SU-DHL-6 (cell line): ENCODE measurements at regions not wholly inside any gene's neighbourhood (a gene's known extent, or its start where the extent isn't known, plus 50 kb on each side); places are given as distances from the start of the nearest gene placed in this dataset.

Experiments
- H2AFZ ChIP-seq: fragments of 200-600 bp; sonication (generic); 2 replicates; pipeline ENCODE4 v1.6.1; 2014; ENCODE audit warnings: low read depth, mild to moderate bottlenecking, moderate library complexity, mixed read lengths, antibody characterized with exemption, low read length; ENCODE audit not compliant: severe bottlenecking
- H3F3A ChIP-seq: fragments of 200-600 bp; shearing (Covaris generic); 2 replicates; pipeline ENCODE4 v1.6.0; 2016; ENCODE audit warnings: antibody characterized with exemption, mild to moderate bottlenecking; ENCODE audit not compliant: insufficient read depth
- H3K27ac ChIP-seq: fragments of 200-600 bp; sonication (generic); 2 replicates; pipeline ENCODE4 v1.5.1; 2016; ENCODE audit warnings: low read depth, mild to moderate bottlenecking, low read length, moderate library complexity, mixed read lengths
- H3K27me3 ChIP-seq: fragments of 200-600 bp; sonication (generic), shearing (Covaris generic); 2 replicates; pipeline ENCODE4 v1.6.0; 2014; ENCODE audit warnings: mild to moderate bottlenecking, low read length
- H3K36me3 ChIP-seq: fragments of 200-600 bp; sonication (generic); 2 replicates; pipeline ENCODE4 v1.6.1; 2014; ENCODE audit warnings: mild to moderate bottlenecking, low read length, mixed read lengths
- H3K4me2 ChIP-seq: fragments of 300-600, 200-600 bp; shearing (Covaris generic), sonication (generic); 2 replicates; pipeline ENCODE4 v1.6.0; 2014; ENCODE audit warnings: low read length, low read depth, mild to moderate bottlenecking; ENCODE audit not compliant: poor library complexity, severe bottlenecking
- H3K4me3 ChIP-seq: fragments of 200-600 bp; sonication (generic); 2 replicates; pipeline ENCODE4 v1.5.1; 2014; ENCODE audit warnings: antibody characterized with exemption, low read length, mild to moderate bottlenecking, mixed read lengths; ENCODE audit not compliant: insufficient read depth, poor library complexity, severe bottlenecking
- H3K79me2 ChIP-seq: fragments of 200-600 bp; sonication (generic); 2 replicates; pipeline ENCODE4 v1.6.1; 2014; ENCODE audit warnings: mild to moderate bottlenecking, low read length, moderate library complexity; ENCODE audit not compliant: insufficient read depth
- H3K9ac ChIP-seq: fragments of 200-600 bp; sonication (generic); 2 replicates; pipeline ENCODE4 v1.7.0; 2014; ENCODE audit warnings: mild to moderate bottlenecking, low read length
- H3K9me2 ChIP-seq: fragments of 200-600 bp; sonication (generic); replicated peaks from 2 replicates; pipeline ENCODE4 v1.6.1; 2014; ENCODE audit warnings: low read length; ENCODE audit not compliant: insufficient read depth
- H3K9me3 ChIP-seq: fragments of 200-600 bp; sonication (generic); 2 replicates; pipeline ENCODE4 v1.6.1; 2014; ENCODE audit warnings: low read length, mixed read lengths; ENCODE audit not compliant: insufficient read depth
- H4K20me1 ChIP-seq: fragments of 200-600 bp; sonication (generic); 2 replicates; pipeline ENCODE4 v1.6.1; 2014; ENCODE audit warnings: low read depth, mild to moderate bottlenecking, antibody characterized with exemption, low read length, moderate library complexity, mixed read lengths
- CTCF ChIP-seq: fragments of 200-600 bp; sonication (generic); IDR thresholded peaks from one replicate; pipeline ENCODE4 v1.5.1; 2017; ENCODE audit warnings: antibody characterized with exemption, mild to moderate bottlenecking, low read length, moderate library complexity; ENCODE audit not compliant: insufficient read depth, poor library complexity, severe bottlenecking
- EZH2phosphoT487 ChIP-seq: fragments of 200-600 bp; sonication (generic), shearing (Covaris generic); conservative IDR thresholded peaks from 2 replicates; pipeline ENCODE4 v1.6.1; 2018; ENCODE audit warnings: mild to moderate bottlenecking, antibody characterized with exemption, low read length, moderate library complexity, mixed read lengths

GRCh38 chr3:87397211-87397610, 120.8 kb upstream of the POU1F1 start:
- no peaks in the 10 kb centered on the region for H3K27me3 ChIP-seq
- no peaks in the 10 kb centered on the region for H4K20me1 ChIP-seq
- H3K79me2 ChIP-seq = no peaks in the 10 kb centered on the region
- no peak overlapping the region for H3K27ac ChIP-seq
- H3K9me3 ChIP-seq = no peaks in the 10 kb centered on the region
- TF ChIP-seq CTCF (no peak), EZH2phosphoT487 (no peak)
- H2AFZ ChIP-seq = no peak overlapping the region
- H3K9me2 ChIP-seq = no peaks in the 10 kb centered on the region
- H3K36me3 ChIP-seq = no peaks in the 10 kb centered on the region
- H3K4me2 ChIP-seq = no peak overlapping the region
- H3F3A ChIP-seq = no peaks in the 10 kb centered on the region
- no peak overlapping the region for H3K4me3 ChIP-seq
- no peak overlapping the region for H3K9ac ChIP-seq

DNA sequence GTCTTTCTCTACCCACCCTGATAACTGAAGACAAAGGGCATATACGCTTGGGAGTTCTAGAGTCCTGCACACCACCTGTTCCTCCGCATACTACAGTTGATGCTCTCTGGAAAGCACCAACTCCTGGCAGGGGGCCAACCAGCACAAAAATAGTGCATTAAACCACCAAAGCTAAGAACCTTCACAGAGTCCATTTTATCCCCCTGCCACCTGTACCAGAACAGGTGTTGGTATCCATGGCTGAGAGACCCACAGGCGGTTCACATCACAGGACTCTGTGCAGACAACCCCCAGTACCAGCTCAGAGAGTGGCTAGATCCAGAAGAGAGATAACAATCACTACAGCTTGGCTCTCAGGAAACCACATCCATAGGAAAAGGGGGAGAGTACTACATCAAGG, 114.4 kb upstream of the POU1F1 start:
- H3K9me2 ChIP-seq = no peaks in the 10 kb centered on the region
- H3K36me3 ChIP-seq = no peaks in the 10 kb centered on the region
- H3K9ac ChIP-seq = no peak overlapping the region
- no peak overlapping the region for H3K27ac ChIP-seq
- H3K27me3 ChIP-seq = no peaks in the 10 kb centered on the region
- no peak overlapping the region for H2AFZ ChIP-seq
- H3K9me3 ChIP-seq = no peaks in the 10 kb centered on the region
- no peaks in the 10 kb centered on the region for H4K20me1 ChIP-seq
- no peaks in the 10 kb centered on the region for H3K79me2 ChIP-seq
- no peaks in the 10 kb centered on the region for H3F3A ChIP-seq
- no peak overlapping the region for H3K4me3 ChIP-seq
- no peak overlapping the region for H3K4me2 ChIP-seq
- TF ChIP-seq CTCF = no peak
- no peak for TF ChIP-seq EZH2phosphoT487

DNA sequence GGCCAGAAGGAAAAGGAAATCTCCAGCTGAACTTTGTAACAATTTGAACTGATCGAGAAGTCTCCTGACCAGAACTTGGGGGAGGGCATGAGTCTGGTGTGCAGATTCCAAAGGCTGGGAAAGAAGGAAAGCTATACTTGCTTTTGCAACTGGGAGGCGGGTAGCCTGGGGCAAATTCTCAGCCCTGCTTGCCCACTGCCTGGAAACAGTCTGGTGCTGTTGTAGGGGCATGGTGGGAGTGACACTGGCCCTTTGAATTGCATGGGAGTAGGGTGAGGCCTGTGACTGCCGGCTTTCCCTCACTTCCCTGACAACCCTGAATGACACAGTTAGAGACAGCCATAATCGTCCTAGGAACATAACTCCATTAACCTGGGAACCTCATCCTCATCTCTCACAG, 114.0 kb upstream of the POU1F1 start:
- no peaks in the 10 kb centered on the region for H3K79me2 ChIP-seq
- no peak for TF ChIP-seq EZH2phosphoT487
- no peak for TF ChIP-seq CTCF

GRCh38 chr3:87375231-87375682, 98.9 kb upstream of the POU1F1 start:
- Histone ChIP-seq H3K27me3 (no peaks in the 10 kb centered on the region), H3K9me3 (no peaks in the 10 kb centered on the region), H3K4me3 (no peak overlapping the region), H4K20me1 (no peaks in the 10 kb centered on the region), H3K36me3 (no peaks in the 10 kb centered on the region), H3K4me2 (no peak overlapping the region), H3K27ac (no peak overlapping the region), H2AFZ (no peak overlapping the region), H3K9me2 (no peaks in the 10 kb centered on the region), H3F3A (no peaks in the 10 kb centered on the region), H3K9ac (no peak overlapping the region), H3K79me2 (no peaks in the 10 kb centered on the region)
- TF ChIP-seq CTCF (no peak), EZH2phosphoT487 (no peak)

More for the DNA sequence above, 114.0 kb upstream of the POU1F1 start:
- Histone ChIP-seq H3K36me3 (no peaks in the 10 kb centered on the region), H3K4me2 (no peak overlapping the region), H3K9me2 (no peaks in the 10 kb centered on the region), H3K9me3 (no peaks in the 10 kb centered on the region), H3K9ac (no peak overlapping the region), H4K20me1 (no peaks in the 10 kb centered on the region), H3K4me3 (no peak overlapping the region), H2AFZ (no peak overlapping the region), H3K27me3 (no peaks in the 10 kb centered on the region), H3K27ac (no peak overlapping the region), H3F3A (no peaks in the 10 kb centered on the region)
